A673 (cell line): ENCODE measurements at regions not wholly inside any gene's neighbourhood (a gene's known extent, or its start where the extent isn't known, plus 50 kb on each side); places are given as distances from the start of the nearest gene placed in this dataset.

Experiments
- EZH2 ChIP-seq: fragments of 200-600 bp; sonication (generic); IDR thresholded peaks from 2 replicates; pipeline ENCODE4 v1.6.1; 2017; ENCODE audit warnings: borderline replicate concordance, low read depth, mild to moderate bottlenecking, mixed read lengths, antibody characterized with exemption, low read length; ENCODE audit not compliant: poor library complexity, severe bottlenecking
- TF ChIP-seq, protein P1 (sequence below): fragments of 300-800, 200-600 bp; sonication (generic); conservative IDR thresholded peaks from 2 replicates; pipeline ENCODE4 v1.5.1; 2017; ENCODE audit warnings: low read depth, mild to moderate bottlenecking, antibody characterized with exemption, low read length, moderate library complexity, mixed read lengths

GRCh38 chr3:75262661-75263060, 401.5 kb upstream of the FRG2C start:
- TF ChIP-seq, protein P1, sequence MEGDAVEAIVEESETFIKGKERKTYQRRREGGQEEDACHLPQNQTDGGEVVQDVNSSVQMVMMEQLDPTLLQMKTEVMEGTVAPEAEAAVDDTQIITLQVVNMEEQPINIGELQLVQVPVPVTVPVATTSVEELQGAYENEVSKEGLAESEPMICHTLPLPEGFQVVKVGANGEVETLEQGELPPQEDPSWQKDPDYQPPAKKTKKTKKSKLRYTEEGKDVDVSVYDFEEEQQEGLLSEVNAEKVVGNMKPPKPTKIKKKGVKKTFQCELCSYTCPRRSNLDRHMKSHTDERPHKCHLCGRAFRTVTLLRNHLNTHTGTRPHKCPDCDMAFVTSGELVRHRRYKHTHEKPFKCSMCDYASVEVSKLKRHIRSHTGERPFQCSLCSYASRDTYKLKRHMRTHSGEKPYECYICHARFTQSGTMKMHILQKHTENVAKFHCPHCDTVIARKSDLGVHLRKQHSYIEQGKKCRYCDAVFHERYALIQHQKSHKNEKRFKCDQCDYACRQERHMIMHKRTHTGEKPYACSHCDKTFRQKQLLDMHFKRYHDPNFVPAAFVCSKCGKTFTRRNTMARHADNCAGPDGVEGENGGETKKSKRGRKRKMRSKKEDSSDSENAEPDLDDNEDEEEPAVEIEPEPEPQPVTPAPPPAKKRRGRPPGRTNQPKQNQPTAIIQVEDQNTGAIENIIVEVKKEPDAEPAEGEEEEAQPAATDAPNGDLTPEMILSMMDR: no peak
- no peak for TF ChIP-seq EZH2
